ENCODE measurements at regions not wholly inside any gene's neighbourhood (a gene's known extent, or its start where the extent isn't known, plus 50 kb on each side); places are given as distances from the start of the nearest gene placed in this dataset.
"Not testable (repeated sequence)": the region's sequence is repeated elsewhere in the genome, so short reads cannot be mapped to it uniquely, and the experiment has no call there.

- no peak for DNase-seq (ENCODE audit: low spot score)
Observed at GRCh38 chr3:194043516-194043915, 92.4 kb upstream of the HES1 start.

GRCh38 chr3:194045289-194045688 lies 90.7 kb upstream of the HES1 start:
- DNase-seq (ENCODE audit: low spot score) = no peak

- no peak for DNase-seq (ENCODE audit: low spot score)
Observed at GRCh38 chr3:194045919-194046318, 90.0 kb upstream of the HES1 start.

GRCh38 chr3:194046531-194046930 lies 89.4 kb upstream of the HES1 start:
- DNase-seq (ENCODE audit: low spot score) = no peak

- DNase-seq (ENCODE audit: low spot score) = no peak
Observed at GRCh38 chr3:194046995-194047645, 88.8 kb upstream of the HES1 start.

- no peak for DNase-seq (ENCODE audit: low spot score)
Observed at GRCh38 chr3:194049394-194049793, 86.6 kb upstream of the HES1 start.

- DNase-seq (ENCODE audit: low spot score) = no peak
Observed at GRCh38 chr3:194050782-194051320, 85.1 kb upstream of the HES1 start.

GRCh38 chr3:194051366-194052149 lies 84.4 kb upstream of the HES1 start:
- no peak for DNase-seq (ENCODE audit: low spot score)

- DNase-seq (ENCODE audit: low spot score) = no peak
Observed at GRCh38 chr3:194053136-194053535, 82.8 kb upstream of the HES1 start.

- no peak for DNase-seq (ENCODE audit: low spot score)
Observed at GRCh38 chr3:194054016-194054415, 81.9 kb upstream of the HES1 start.

GRCh38 chr3:194054540-194054939 lies 81.4 kb upstream of the HES1 start:
- DNase-seq (ENCODE audit: low spot score) = no peak

- no peak for DNase-seq (ENCODE audit: low spot score)
Observed at GRCh38 chr3:194054961-194055360, 81.0 kb upstream of the HES1 start.

GRCh38 chr3:194056323-194056722 lies 79.6 kb upstream of the HES1 start:
- not testable (repeated sequence) for DNase-seq (ENCODE audit: low spot score)

GRCh38 chr3:194056731-194057415 lies 79.1 kb upstream of the HES1 start:
- DNase-seq (ENCODE audit: low spot score) = no peak

GRCh38 chr3:194057570-194058188 lies 78.3 kb upstream of the HES1 start:
- no peak for DNase-seq (ENCODE audit: low spot score)

GRCh38 chr3:194058189-194058571 lies 77.8 kb upstream of the HES1 start:
- no peak for DNase-seq (ENCODE audit: low spot score)

- no peak for DNase-seq (ENCODE audit: low spot score)
Observed at GRCh38 chr3:194058753-194059152, 77.2 kb upstream of the HES1 start.

GRCh38 chr3:194061421-194062030 lies 74.4 kb upstream of the HES1 start:
- DNase-seq (ENCODE audit: low spot score) = no peak

GRCh38 chr3:194062830-194063229 lies 73.1 kb upstream of the HES1 start:
- DNase-seq (ENCODE audit: low spot score) = no peak

- no peak for DNase-seq (ENCODE audit: low spot score)
Observed at GRCh38 chr3:194064380-194065332, 71.3 kb upstream of the HES1 start.

- DNase-seq (ENCODE audit: low spot score) = not testable (repeated sequence)
Observed at GRCh38 chr3:194067327-194067726, 68.6 kb upstream of the HES1 start.

Data from RKO (cell line).